Activated naive CD8-positive, alpha-beta T cell treated with anti-CD3 and anti-CD28 coated beads, Interleukin-2, amount 10 ng/mL, durations not matched to agents 7 days and 5 days (primary cell): ENCODE measurements at regions not wholly inside any gene's neighbourhood (a gene's known extent, or its start where the extent isn't known, plus 50 kb on each side); places are given as distances from the start of the nearest gene placed in this dataset.

ENCODE experiments used
- ATAC-seq: fragments of 150-1000 bp; cut with Tn5 transposase; one replicate; pipeline ENCODE4 v1.10.0; 2021; ENCODE audit warnings: low read depth, moderate library complexity
- POLR2A ChIA-PET: fragments of 350-600 bp; sonication (Branson Sonifier 250); formaldehyde crosslinking; loops from one replicate; lab custom pipeline; 2021; ENCODE audit warnings: antibody characterized with exemption; lab: Charles Lee
- DNase-seq: peaks from one replicate; pipeline ENCODE4 v3.0.0; 2021
- H3K27ac Mint-ChIP-seq: one replicate; pipeline ENCODE4 v1.8.0; 2022; ENCODE audit warnings: mild to moderate bottlenecking, mixed read lengths
- H3K27me3 Mint-ChIP-seq: one replicate; pipeline ENCODE4 v1.8.0; 2022; ENCODE audit warnings: mild to moderate bottlenecking, moderate library complexity, mixed read lengths
- H3K36me3 Mint-ChIP-seq: one replicate; pipeline ENCODE4 v1.8.0; 2021; ENCODE audit warnings: mild to moderate bottlenecking, mixed read lengths
- H3K4me1 Mint-ChIP-seq: one replicate; pipeline ENCODE4 v1.8.0; 2021; ENCODE audit warnings: mixed read lengths
- H3K4me3 Mint-ChIP-seq: one replicate; pipeline ENCODE4 v1.8.0; 2022; ENCODE audit warnings: mild to moderate bottlenecking, moderate library complexity, mixed read lengths
- H3K9me3 Mint-ChIP-seq: one replicate; pipeline ENCODE4 v1.8.0; 2021; ENCODE audit warnings: mixed read lengths

DNA sequence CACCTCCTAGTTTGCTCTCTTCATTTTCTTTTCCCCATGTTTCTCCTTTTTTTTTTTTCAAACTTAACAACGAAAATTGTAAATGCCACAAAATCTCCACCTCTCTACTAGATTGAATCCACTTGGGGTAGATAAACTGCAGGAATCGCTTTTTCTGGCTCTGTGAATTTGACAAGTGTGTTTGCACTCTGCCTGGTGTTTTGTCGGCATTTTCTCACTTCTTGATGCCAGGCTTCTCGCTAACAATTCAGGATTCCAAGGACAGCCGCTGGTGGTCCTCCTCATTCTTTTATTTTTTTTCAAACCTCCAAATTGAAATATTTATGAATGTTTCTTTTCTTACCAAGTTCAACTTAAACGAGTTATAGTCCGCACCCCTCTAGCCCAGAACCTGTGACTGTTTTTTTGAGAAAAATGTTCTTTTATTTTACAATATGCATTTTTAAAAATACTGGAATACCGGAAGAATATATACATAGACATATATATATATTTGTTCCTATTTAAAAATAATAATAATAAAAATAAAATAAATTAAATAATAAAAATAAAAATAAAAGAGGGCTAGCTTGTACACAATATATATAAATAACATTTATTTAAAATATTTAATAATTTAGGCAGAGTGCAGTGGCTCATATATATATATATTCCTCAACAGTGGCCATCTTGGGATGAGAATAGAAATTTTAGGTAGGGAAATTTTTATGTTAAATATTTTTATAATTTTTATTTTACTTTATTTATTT is 538.8 kb downstream of the TYW1 start:
- POLR2A ChIA-PET, result no interaction called here
- Mint-ChIP-seq H3K4me1 (no peaks in the 10 kb centered on the region), H3K36me3 (no peaks in the 10 kb centered on the region), H3K4me3 (no peak overlapping the region), H3K9me3 (peaks cover 4% of the 10 kb centered on the region), H3K27ac (no peak overlapping the region), H3K27me3 (no peaks in the 10 kb centered on the region)
- DNase-seq, result no peak
- no peak for ATAC-seq

GRCh38 chr7:67542916-67543315 is 546.3 kb downstream of the TYW1 start:
- peaks cover 3% of the 10 kb centered on the region for H3K9me3 Mint-ChIP-seq
- no peak for ATAC-seq
- no peak overlapping the region for H3K27ac Mint-ChIP-seq
- POLR2A ChIA-PET, result no interaction called here
- H3K36me3 Mint-ChIP-seq, result no peaks in the 10 kb centered on the region
- H3K4me1 Mint-ChIP-seq, result no peaks in the 10 kb centered on the region
- no peak for DNase-seq
- no peaks in the 10 kb centered on the region for H3K27me3 Mint-ChIP-seq
- H3K4me3 Mint-ChIP-seq, result no peak overlapping the region

GRCh38 chr7:67547183-67547907 is 550.7 kb downstream of the TYW1 start:
- no peak overlapping the region for H3K4me3 Mint-ChIP-seq
- ATAC-seq (no peak), DNase-seq (no peak)
- H3K27ac Mint-ChIP-seq, result no peak overlapping the region
- peaks cover 6% of the 10 kb centered on the region for H3K9me3 Mint-ChIP-seq
- no peaks in the 10 kb centered on the region for H3K27me3 Mint-ChIP-seq
- POLR2A ChIA-PET, result no interaction called here
- no peaks in the 10 kb centered on the region for H3K4me1 Mint-ChIP-seq
- no peaks in the 10 kb centered on the region for H3K36me3 Mint-ChIP-seq

GRCh38 chr7:67549126-67549525 is 552.5 kb downstream of the TYW1 start:
- Mint-ChIP-seq H3K4me1 (no peaks in the 10 kb centered on the region), H3K27me3 (no peaks in the 10 kb centered on the region), H3K27ac (no peak overlapping the region), H3K9me3 (peaks cover 6% of the 10 kb centered on the region), H3K4me3 (no peak overlapping the region), H3K36me3 (no peaks in the 10 kb centered on the region)
- DNase-seq, result no peak
- no peak for ATAC-seq
- POLR2A ChIA-PET, result no interaction called here

- Mint-ChIP-seq H3K27ac (no peak overlapping the region), H3K4me3 (no peak overlapping the region), H3K9me3 (peaks cover 6% of the 10 kb centered on the region), H3K4me1 (no peaks in the 10 kb centered on the region), H3K36me3 (no peaks in the 10 kb centered on the region), H3K27me3 (no peaks in the 10 kb centered on the region)
- ATAC-seq, result no peak
- POLR2A ChIA-PET, result no interaction called here
- no peak for DNase-seq
These were observed 554.3 kb downstream of the TYW1 start for GRCh38 chr7:67550801-67551436.

DNA sequence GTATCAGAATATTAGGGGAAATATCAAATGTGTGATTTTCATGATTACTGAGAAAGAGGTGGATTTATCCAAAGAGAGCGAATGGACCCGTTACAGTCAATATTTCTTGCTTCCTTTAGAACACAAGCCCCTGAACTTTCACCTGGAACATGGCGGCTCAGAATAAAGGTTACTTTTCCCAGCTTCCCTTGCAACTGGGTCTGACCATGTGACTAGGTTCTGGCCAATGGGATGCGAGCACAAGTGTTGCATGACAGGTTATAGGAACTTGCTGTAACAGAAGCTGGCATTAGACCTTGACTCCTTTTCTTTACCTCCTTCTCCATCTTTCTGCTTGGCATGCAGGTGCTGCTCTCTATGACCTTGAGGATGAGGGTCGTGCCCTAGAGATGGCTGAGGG is 556.1 kb downstream of the TYW1 start:
- no peak overlapping the region for H3K4me3 Mint-ChIP-seq
- H3K4me1 Mint-ChIP-seq, result no peaks in the 10 kb centered on the region
- H3K9me3 Mint-ChIP-seq, result peaks cover 4% of the 10 kb centered on the region
- no peaks in the 10 kb centered on the region for H3K36me3 Mint-ChIP-seq
- DNase-seq, result no peak
- no peak for ATAC-seq
- POLR2A ChIA-PET, result no interaction called here
- H3K27ac Mint-ChIP-seq, result no peak overlapping the region
- no peaks in the 10 kb centered on the region for H3K27me3 Mint-ChIP-seq

DNA sequence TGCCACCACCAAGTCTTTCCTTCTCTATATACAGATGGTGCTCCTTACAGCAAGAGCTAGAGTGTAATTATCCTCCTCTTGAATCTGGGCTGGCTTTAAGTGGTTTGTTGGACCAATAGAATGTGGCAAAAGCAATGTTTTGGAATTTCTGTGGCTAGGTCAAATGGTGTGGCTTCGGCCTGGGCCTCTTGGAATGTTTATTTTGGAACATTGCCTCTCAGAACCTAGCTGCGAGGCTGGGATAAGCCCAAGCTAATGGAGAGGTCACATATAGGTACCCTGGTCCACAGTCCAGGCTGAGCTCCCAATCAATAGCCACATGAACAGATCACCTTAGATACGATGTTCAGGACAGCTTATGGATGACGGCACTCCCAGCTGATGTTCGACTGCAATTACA is 556.7 kb downstream of the TYW1 start:
- no peaks in the 10 kb centered on the region for H3K27me3 Mint-ChIP-seq
- H3K36me3 Mint-ChIP-seq, result no peaks in the 10 kb centered on the region
- no peak overlapping the region for H3K4me3 Mint-ChIP-seq
- POLR2A ChIA-PET, result no interaction called here
- no peak overlapping the region for H3K27ac Mint-ChIP-seq
- no peak for DNase-seq
- H3K9me3 Mint-ChIP-seq, result peaks cover 4% of the 10 kb centered on the region
- no peaks in the 10 kb centered on the region for H3K4me1 Mint-ChIP-seq
- ATAC-seq, result no peak

DNA sequence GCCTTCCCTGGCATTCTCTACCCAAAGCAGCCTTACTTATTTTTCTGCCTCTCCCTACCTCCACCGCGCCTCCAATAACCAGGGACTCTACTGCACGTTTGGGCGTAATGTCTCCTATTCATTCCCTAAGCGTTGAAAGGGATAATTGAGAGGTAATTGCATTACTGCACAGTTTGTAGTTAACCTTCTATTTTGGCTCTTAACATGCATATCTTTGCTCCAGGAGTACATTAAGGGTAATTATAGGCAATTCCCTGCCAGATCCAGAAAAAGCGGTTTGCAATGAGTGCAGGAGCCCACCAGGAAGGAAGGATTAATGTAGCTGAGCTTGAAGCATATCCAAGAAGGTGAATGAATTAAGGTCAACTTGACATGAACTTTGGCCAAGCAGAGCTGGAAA is 558.4 kb downstream of the TYW1 start:
- no peaks in the 10 kb centered on the region for H3K27me3 Mint-ChIP-seq
- DNase-seq (no peak), ATAC-seq (no peak)
- H3K4me1 Mint-ChIP-seq, result no peaks in the 10 kb centered on the region
- POLR2A ChIA-PET, result no interaction called here
- H3K9me3 Mint-ChIP-seq, result peaks cover 7% of the 10 kb centered on the region
- no peak overlapping the region for H3K4me3 Mint-ChIP-seq
- no peaks in the 10 kb centered on the region for H3K36me3 Mint-ChIP-seq
- H3K27ac Mint-ChIP-seq, result no peak overlapping the region

DNA sequence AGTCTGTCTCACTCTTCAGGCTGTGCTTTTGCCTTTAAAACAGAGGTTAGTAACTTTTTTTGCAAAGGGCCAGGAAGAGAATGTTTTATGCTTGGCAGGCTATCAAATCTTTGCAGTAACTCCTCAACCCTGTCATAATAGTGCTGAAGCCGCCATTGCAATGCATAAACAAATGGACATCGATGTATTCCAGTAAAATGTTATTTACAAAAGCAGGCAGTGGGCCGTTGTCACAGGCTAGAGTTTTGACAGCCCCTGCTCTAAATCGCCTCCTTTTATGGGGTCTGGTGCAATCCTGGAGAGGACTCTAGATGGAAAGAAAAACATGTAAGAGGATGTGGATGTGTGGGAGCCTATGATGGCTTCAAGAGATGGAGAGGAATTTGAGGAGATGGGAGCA is 568.3 kb downstream of the TYW1 start:
- Mint-ChIP-seq H3K27me3 (no peaks in the 10 kb centered on the region), H3K36me3 (no peaks in the 10 kb centered on the region), H3K4me1 (no peaks in the 10 kb centered on the region), H3K9me3 (peaks cover 19% of the 10 kb centered on the region), H3K4me3 (no peak overlapping the region), H3K27ac (no peak overlapping the region)
- POLR2A ChIA-PET, result no interaction called here
- DNase-seq, result no peak
- ATAC-seq, result no peak

DNA sequence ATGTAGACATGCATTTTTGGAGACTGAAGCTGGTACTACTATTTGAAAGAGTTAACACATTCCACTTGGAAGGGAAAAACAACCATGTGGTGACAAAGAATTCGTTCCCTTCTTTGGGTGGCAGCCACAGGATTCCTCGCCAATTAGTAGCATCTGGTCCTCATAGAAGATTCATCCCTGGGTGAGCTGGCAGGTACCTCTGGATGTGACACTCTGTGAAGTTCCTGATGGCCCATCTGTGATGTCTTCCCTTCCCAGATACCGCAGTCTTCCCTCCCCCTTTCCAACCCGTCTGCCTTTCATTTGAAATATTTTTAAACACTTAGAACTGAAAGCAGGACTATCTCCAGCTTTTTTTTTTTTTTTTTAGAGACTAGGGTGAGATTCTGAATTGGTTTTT is 569.5 kb downstream of the TYW1 start:
- ATAC-seq (no peak), DNase-seq (no peak)
- no peak overlapping the region for H3K27ac Mint-ChIP-seq
- no peaks in the 10 kb centered on the region for H3K27me3 Mint-ChIP-seq
- no peaks in the 10 kb centered on the region for H3K4me1 Mint-ChIP-seq
- POLR2A ChIA-PET, result no interaction called here
- H3K4me3 Mint-ChIP-seq, result no peak overlapping the region
- H3K9me3 Mint-ChIP-seq, result peaks cover 19% of the 10 kb centered on the region
- no peaks in the 10 kb centered on the region for H3K36me3 Mint-ChIP-seq

DNA sequence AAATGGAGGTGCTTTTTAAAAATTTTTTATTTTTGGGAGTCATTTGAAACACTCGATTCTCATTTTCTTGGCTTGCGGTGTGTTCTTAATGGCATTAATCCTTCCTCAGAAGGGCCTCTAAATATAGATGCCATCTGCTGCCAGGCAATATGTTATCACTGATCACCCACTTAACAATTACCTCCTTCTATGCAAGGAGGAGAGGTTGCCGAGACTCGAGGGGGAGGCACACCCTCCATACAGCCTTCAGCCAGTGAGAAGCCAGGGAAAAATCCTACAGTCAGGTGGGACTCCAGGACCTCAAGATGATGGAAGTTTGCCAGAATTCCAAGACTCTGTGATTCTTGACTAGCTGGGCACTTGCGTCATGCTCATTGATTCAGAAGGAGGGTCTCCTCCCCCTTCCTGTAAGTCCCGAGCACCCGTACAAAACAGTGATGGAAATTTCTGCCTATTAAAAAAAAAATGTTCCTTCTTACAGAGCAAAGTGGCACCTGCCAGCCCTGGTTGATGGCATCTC is 574.5 kb downstream of the TYW1 start:
- H3K36me3 Mint-ChIP-seq, result no peaks in the 10 kb centered on the region
- H3K4me3 Mint-ChIP-seq, result no peak overlapping the region
- ATAC-seq (no peak), DNase-seq (no peak)
- no peaks in the 10 kb centered on the region for H3K4me1 Mint-ChIP-seq
- H3K9me3 Mint-ChIP-seq, result peaks cover 5% of the 10 kb centered on the region
- H3K27me3 Mint-ChIP-seq, result no peaks in the 10 kb centered on the region
- POLR2A ChIA-PET, result no interaction called here
- no peak overlapping the region for H3K27ac Mint-ChIP-seq

- DNase-seq (no peak), ATAC-seq (no peak)
- H3K4me1 Mint-ChIP-seq, result no peaks in the 10 kb centered on the region
- no peaks in the 10 kb centered on the region for H3K36me3 Mint-ChIP-seq
- peaks cover 3% of the 10 kb centered on the region for H3K9me3 Mint-ChIP-seq
- H3K27me3 Mint-ChIP-seq, result no peaks in the 10 kb centered on the region
- no peak overlapping the region for H3K4me3 Mint-ChIP-seq
- POLR2A ChIA-PET, result no interaction called here
- H3K27ac Mint-ChIP-seq, result no peak overlapping the region
These were observed 577.0 kb downstream of the TYW1 start for GRCh38 chr7:67573639-67574038.

DNA sequence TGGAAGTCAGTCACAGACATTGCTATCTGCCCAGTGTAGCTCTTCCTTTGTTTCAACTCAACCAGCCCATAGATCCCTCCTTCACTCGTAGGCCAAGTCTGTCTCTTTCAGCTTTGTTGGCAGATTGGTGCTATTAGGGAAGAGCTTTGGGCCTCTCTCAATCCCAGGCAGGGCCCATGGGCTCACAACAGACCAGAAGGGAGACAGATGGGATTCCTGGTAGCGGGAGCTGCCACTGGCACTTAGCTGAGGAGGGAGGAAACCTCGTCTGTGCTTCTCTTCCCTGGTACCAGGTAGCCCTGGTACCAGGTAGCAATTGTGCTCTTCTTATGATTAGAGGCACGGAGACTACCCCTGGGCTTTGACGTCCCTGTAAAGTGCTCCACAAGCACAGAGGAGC is 592.0 kb downstream of the TYW1 start:
- DNase-seq (no peak), ATAC-seq (no peak)
- Mint-ChIP-seq H3K36me3 (no peaks in the 10 kb centered on the region), H3K4me1 (no peaks in the 10 kb centered on the region), H3K4me3 (no peak overlapping the region), H3K27me3 (no peaks in the 10 kb centered on the region), H3K9me3 (peaks cover 13% of the 10 kb centered on the region), H3K27ac (no peak overlapping the region)
- POLR2A ChIA-PET, result no interaction called here

DNA sequence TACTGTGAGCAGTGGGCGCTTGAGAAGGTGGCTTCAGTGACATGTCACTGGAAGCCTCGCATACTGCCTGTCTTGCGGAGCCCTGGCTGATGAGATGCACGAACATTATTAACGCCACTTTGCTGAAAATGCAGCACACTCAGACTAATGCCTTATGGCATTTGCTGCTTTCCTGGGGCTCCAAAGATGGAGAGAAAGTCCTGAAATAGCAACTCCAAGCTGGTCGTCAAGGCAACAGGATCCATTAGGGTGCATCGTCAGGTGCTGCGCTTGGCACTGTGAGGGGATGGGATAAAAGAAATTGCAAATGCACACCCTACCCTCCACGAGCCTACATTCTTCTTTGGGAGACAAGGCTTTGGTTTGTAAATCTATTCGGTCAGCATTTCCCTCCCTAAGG is 592.5 kb downstream of the TYW1 start:
- Mint-ChIP-seq H3K27me3 (no peaks in the 10 kb centered on the region), H3K9me3 (peaks cover 13% of the 10 kb centered on the region), H3K36me3 (no peaks in the 10 kb centered on the region), H3K4me3 (no peak overlapping the region), H3K4me1 (no peaks in the 10 kb centered on the region), H3K27ac (no peak overlapping the region)
- POLR2A ChIA-PET, result no interaction called here
- ATAC-seq (no peak), DNase-seq (no peak)
